Activated T-helper 1 cell treated with anti-CD3 and anti-CD28 coated beads, Interleukin-12 subunit alpha, Interleukin-12 subunit beta, Interleukin-2, Interleukin-4 antibody, amounts not matched to agents 30 ng/mL and 10 ng/mL and 1 ng/mL, durations not matched to agents 14 hours and 24 hours and 36 hours (primary cell): ENCODE measurements at regions not wholly inside any gene's neighbourhood (a gene's known extent, or its start where the extent isn't known, plus 50 kb on each side); places are given as distances from the start of the nearest gene placed in this dataset.

ENCODE experiments used
- DNase-seq: peaks from one replicate; pipeline ENCODE4 v3.0.0; 2021; ENCODE audit warnings: low spot score
- H3K27ac Mint-ChIP-seq: one replicate; pipeline ENCODE4 v1.8.0; 2021; ENCODE audit warnings: mild to moderate bottlenecking, mixed read lengths
- H3K27me3 Mint-ChIP-seq: one replicate; pipeline ENCODE4 v1.8.0; 2022; ENCODE audit warnings: mild to moderate bottlenecking, moderate library complexity, mixed read lengths; ENCODE audit not compliant: insufficient read depth
- H3K36me3 Mint-ChIP-seq: one replicate; pipeline ENCODE4 v1.8.0; 2021; ENCODE audit warnings: low read depth, mixed read lengths
- H3K4me1 Mint-ChIP-seq: one replicate; pipeline ENCODE4 v1.8.0; 2021; ENCODE audit warnings: low read depth, mixed read lengths
- H3K4me3 Mint-ChIP-seq: one replicate; pipeline ENCODE4 v1.8.0; 2021; ENCODE audit warnings: mild to moderate bottlenecking, moderate library complexity, mixed read lengths
- H3K9me3 Mint-ChIP-seq: one replicate; pipeline ENCODE4 v1.8.0; 2021; ENCODE audit warnings: mixed read lengths
- intact Hi-C: fragments of 100-400 bp; cut with micrococcal nuclease; formaldehyde crosslinking; loops from one replicate; pipeline ENCODE4 v1.15.1; 2024

GRCh38 chr6:80940976-80941375, 811.5 kb downstream of the TENT5A start:
- peaks cover 8% of the 10 kb centered on the region for H3K9me3 Mint-ChIP-seq
- H3K36me3 Mint-ChIP-seq = no peaks in the 10 kb centered on the region
- H3K27ac Mint-ChIP-seq = no peak overlapping the region
- no peaks in the 10 kb centered on the region for H3K27me3 Mint-ChIP-seq
- H3K4me3 Mint-ChIP-seq = no peak overlapping the region
- intact Hi-C loops = no loop called here
- no peak for DNase-seq
- no peaks in the 10 kb centered on the region for H3K4me1 Mint-ChIP-seq

DNA sequence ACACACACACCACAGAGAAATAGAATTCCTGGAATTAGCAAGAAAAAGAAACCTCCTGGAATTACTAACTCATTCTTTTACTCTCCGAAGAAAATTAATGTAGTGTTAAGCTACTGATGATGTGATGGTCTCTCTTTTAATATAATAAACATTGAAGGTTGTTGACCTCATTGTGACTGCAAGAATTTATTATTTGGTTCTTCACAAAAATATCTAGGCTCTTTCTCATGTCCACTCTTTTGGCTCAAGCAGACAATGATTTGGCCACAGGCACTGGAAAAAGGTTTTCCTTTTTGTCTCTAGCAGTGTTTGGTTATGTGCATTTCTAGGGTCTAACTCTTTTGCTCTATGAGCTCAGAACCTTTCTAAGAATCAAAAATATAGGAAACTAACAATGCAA, 811.9 kb downstream of the TENT5A start:
- DNase-seq = no peak
- H3K9me3 Mint-ChIP-seq = peaks cover 8% of the 10 kb centered on the region
- H3K27ac Mint-ChIP-seq = no peak overlapping the region
- H3K4me3 Mint-ChIP-seq = no peak overlapping the region
- intact Hi-C loops = no loop called here
- H3K27me3 Mint-ChIP-seq = no peaks in the 10 kb centered on the region
- H3K36me3 Mint-ChIP-seq = no peaks in the 10 kb centered on the region
- no peaks in the 10 kb centered on the region for H3K4me1 Mint-ChIP-seq

GRCh38 chr6:80939898-80940297, 812.6 kb downstream of the TENT5A start:
- Mint-ChIP-seq H3K36me3 (no peaks in the 10 kb centered on the region), H3K27ac (no peak overlapping the region), H3K9me3 (peaks cover 8% of the 10 kb centered on the region), H3K4me3 (no peak overlapping the region), H3K4me1 (no peaks in the 10 kb centered on the region), H3K27me3 (no peaks in the 10 kb centered on the region)
- no peak for DNase-seq
- intact Hi-C loops = no loop called here

DNA sequence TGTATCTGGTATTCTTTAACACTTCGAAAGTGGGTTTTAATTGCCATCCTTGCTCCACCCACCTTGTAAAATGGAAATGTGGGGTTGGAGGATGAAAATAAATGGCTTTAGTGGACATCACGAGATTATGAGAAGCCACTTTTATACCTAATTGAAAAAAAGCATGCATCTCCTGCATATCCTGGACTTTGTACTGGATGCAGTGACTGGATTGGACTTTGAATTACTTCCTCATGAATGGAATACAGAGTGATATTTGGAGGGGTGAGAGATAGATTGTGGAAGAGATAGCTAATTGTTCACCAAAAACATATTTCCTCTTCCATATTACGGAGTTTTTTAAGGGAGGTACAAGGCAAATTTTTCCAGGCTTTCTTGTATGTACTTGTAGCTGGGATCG, 813.0 kb downstream of the TENT5A start:
- intact Hi-C loops = no loop called here
- no peaks in the 10 kb centered on the region for H3K4me1 Mint-ChIP-seq
- no peaks in the 10 kb centered on the region for H3K36me3 Mint-ChIP-seq
- no peak for DNase-seq
- no peak overlapping the region for H3K27ac Mint-ChIP-seq
- H3K27me3 Mint-ChIP-seq = no peaks in the 10 kb centered on the region
- no peak overlapping the region for H3K4me3 Mint-ChIP-seq
- H3K9me3 Mint-ChIP-seq = peaks cover 8% of the 10 kb centered on the region

- Mint-ChIP-seq H3K9me3 (peaks cover 8% of the 10 kb centered on the region), H3K36me3 (no peaks in the 10 kb centered on the region), H3K4me1 (no peaks in the 10 kb centered on the region), H3K27ac (no peak overlapping the region), H3K4me3 (no peak overlapping the region), H3K27me3 (no peaks in the 10 kb centered on the region)
- intact Hi-C loops = no loop called here
- DNase-seq = no peak
These were observed 814.4 kb downstream of the TENT5A start for GRCh38 chr6:80938131-80938530.

DNA sequence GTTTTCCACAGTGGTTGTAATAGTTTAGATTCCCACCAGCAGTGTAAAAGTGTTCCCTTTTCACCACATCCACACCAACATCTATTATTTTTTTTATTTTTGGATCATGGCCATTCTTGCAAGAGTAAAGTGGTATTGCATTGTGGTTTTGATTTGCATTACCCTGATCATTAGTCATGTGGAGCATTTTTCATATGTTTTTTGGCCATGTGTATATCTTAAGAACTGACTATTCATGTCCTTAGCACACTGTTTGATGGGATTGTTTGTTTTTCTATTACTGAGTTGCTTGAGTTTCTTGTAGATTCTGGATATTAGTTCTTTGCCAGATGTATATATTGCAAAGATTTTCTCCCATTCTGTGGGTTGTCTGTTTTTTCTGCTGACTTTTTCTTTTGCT, 820.1 kb downstream of the TENT5A start:
- Mint-ChIP-seq H3K36me3 (no peaks in the 10 kb centered on the region), H3K9me3 (no peaks in the 10 kb centered on the region), H3K4me3 (no peak overlapping the region), H3K27me3 (no peaks in the 10 kb centered on the region), H3K27ac (no peak overlapping the region), H3K4me1 (no peaks in the 10 kb centered on the region)
- no peak for DNase-seq
- intact Hi-C loops = no loop called here

DNA sequence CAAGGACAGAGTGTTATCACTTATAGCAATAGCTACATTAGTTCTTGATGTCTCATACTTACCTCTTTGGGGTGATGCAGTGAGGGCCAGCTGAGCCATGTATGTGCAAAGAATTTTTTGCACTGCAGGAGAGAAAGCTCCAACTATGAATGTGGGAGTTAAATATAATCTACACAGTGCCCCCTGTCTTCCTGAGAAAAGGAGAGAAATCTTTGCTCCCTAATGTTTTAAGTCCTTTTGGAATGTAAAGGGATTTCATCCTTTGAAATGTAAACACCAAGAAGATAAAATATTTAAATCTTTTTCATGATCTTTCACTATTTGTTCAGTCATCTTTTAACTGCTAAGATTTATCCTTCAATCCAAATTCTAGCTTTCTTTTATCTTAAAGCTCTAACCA, 822.1 kb downstream of the TENT5A start:
- intact Hi-C loops = no loop called here
- H3K27ac Mint-ChIP-seq = no peak overlapping the region
- no peak overlapping the region for H3K4me3 Mint-ChIP-seq
- H3K9me3 Mint-ChIP-seq = no peaks in the 10 kb centered on the region
- H3K27me3 Mint-ChIP-seq = no peaks in the 10 kb centered on the region
- H3K36me3 Mint-ChIP-seq = no peaks in the 10 kb centered on the region
- no peak for DNase-seq
- no peaks in the 10 kb centered on the region for H3K4me1 Mint-ChIP-seq

GRCh38 chr6:80923816-80924215, 817.3 kb downstream of the BCKDHB start:
- Mint-ChIP-seq H3K9me3 (no peaks in the 10 kb centered on the region), H3K27ac (no peak overlapping the region), H3K27me3 (no peaks in the 10 kb centered on the region), H3K36me3 (no peaks in the 10 kb centered on the region), H3K4me3 (no peak overlapping the region), H3K4me1 (no peaks in the 10 kb centered on the region)
- intact Hi-C loops = no loop called here
- DNase-seq = no peak

DNA sequence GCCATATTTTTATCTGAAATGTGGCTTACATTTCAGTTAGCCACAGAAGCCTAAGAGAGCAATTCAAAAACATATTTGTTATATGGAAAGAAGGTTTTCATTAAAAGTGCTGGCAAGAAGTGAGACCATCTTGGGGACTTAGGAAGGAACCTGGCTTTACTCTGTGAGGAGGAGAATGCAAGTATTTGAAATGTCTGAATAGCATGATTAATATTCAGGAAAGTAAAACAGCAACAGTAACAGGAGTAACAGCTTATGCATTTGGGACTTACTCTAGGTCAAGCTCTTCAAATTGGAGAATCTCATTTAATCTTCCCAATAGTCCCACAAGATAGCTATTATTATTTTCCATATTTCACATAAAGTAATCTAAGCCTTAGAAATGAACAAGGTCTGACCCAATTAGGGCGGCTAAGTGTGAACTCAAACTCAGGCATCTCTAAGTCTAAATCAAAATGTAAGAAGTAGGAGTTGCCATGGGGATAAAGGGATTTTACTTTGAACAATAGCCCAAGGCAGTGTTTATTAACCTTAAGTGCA, 816.5 kb downstream of the BCKDHB start:
- H3K27ac Mint-ChIP-seq = no peak overlapping the region
- H3K27me3 Mint-ChIP-seq = no peaks in the 10 kb centered on the region
- DNase-seq = no peak
- H3K9me3 Mint-ChIP-seq = no peaks in the 10 kb centered on the region
- no peak overlapping the region for H3K4me3 Mint-ChIP-seq
- intact Hi-C loops = no loop called here
- no peaks in the 10 kb centered on the region for H3K4me1 Mint-ChIP-seq
- no peaks in the 10 kb centered on the region for H3K36me3 Mint-ChIP-seq

GRCh38 chr6:80921861-80922460, 815.5 kb downstream of the BCKDHB start:
- no peaks in the 10 kb centered on the region for H3K4me1 Mint-ChIP-seq
- no peak overlapping the region for H3K27ac Mint-ChIP-seq
- H3K9me3 Mint-ChIP-seq = no peaks in the 10 kb centered on the region
- intact Hi-C loops = no loop called here
- H3K27me3 Mint-ChIP-seq = no peaks in the 10 kb centered on the region
- no peak for DNase-seq
- H3K4me3 Mint-ChIP-seq = no peak overlapping the region
- H3K36me3 Mint-ChIP-seq = no peaks in the 10 kb centered on the region

DNA sequence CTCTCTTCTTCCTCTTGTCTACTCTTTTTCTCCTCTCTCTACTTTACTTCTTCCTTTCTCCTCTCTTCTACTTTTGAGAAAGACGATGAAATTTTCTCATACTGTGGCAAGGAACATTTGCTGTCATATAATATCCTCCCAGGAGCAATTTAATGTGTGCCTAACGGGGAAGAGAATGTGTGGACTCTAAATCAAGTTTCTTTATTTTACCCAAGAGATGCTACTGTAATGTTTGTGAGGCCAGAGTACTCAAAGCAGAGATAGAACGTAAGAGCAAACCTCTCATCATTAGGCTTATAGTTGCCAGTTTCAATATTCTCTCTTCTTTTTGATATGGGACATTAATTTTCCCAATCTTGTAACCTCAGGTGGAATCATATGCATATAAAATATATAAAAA, 801.4 kb downstream of the BCKDHB start:
- H3K36me3 Mint-ChIP-seq = no peaks in the 10 kb centered on the region
- no peak overlapping the region for H3K4me3 Mint-ChIP-seq
- intact Hi-C loops = no loop called here
- H3K27me3 Mint-ChIP-seq = no peaks in the 10 kb centered on the region
- no peak for DNase-seq
- H3K9me3 Mint-ChIP-seq = peaks cover 3% of the 10 kb centered on the region
- no peak overlapping the region for H3K27ac Mint-ChIP-seq
- no peaks in the 10 kb centered on the region for H3K4me1 Mint-ChIP-seq

GRCh38 chr6:80903711-80904110, 797.2 kb downstream of the BCKDHB start:
- Mint-ChIP-seq H3K4me3 (no peak overlapping the region), H3K27ac (no peak overlapping the region), H3K9me3 (peaks cover 9% of the 10 kb centered on the region)

DNA sequence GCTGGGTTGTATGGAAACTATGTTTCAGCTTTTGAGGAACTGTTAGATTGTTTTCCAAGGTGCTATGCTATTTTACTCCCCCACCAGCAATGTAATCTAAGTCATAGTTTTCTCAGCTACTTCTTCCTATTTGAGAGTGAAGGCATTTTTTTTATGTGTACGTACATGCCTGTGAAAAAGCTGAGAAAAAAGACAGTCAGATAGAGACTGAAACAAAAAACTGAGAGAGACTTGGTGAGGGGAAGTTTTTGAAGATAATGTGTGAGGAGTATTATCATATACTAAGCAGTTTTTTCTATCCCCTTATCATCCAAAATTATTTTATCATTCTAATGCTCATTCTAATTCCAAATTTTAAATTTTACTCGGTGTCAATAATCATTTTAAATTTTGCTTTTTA, 780.0 kb downstream of the BCKDHB start:
- intact Hi-C loops = no loop called here
- Mint-ChIP-seq H3K4me1 (no peaks in the 10 kb centered on the region), H3K4me3 (no peak overlapping the region), H3K36me3 (no peaks in the 10 kb centered on the region), H3K27ac (no peak overlapping the region), H3K9me3 (no peaks in the 10 kb centered on the region), H3K27me3 (no peaks in the 10 kb centered on the region)
- no peak for DNase-seq

More at GRCh38 chr6:80903711-80904110, 797.2 kb downstream of the BCKDHB start:
- intact Hi-C loops = no loop called here
- no peak for DNase-seq
- Mint-ChIP-seq H3K4me1 (no peaks in the 10 kb centered on the region), H3K36me3 (no peaks in the 10 kb centered on the region), H3K27me3 (no peaks in the 10 kb centered on the region)

DNA sequence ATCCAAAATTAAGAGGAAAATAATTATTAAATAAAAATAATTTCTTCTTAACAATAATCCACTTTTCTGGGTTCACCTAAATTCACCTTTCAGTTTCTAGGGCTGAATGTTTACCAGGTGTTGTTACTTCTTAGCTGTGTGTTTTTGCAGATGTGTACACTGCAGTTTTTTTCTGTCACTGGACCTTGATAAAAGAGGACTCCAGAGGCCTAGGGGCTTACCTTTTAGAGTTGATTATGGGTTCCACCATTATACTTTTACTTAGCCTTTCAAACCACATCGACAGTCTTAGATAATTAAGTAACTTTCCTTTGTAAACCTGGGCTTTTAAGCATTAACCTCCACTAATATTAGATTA, 766.5 kb downstream of the BCKDHB start:
- Mint-ChIP-seq H3K27ac (no peak overlapping the region), H3K4me1 (no peaks in the 10 kb centered on the region), H3K27me3 (no peaks in the 10 kb centered on the region), H3K9me3 (peaks cover 5% of the 10 kb centered on the region), H3K36me3 (no peaks in the 10 kb centered on the region), H3K4me3 (no peak overlapping the region)
- intact Hi-C loops = no loop called here
- no peak for DNase-seq
